ENCODE measurements at regions not wholly inside any gene's neighbourhood (a gene's known extent, or its start where the extent isn't known, plus 50 kb on each side); places are given as distances from the start of the nearest gene placed in this dataset.

- TF ChIP-seq TAF1 (IDR thresholded peaks at IDR 0.05; ENCODE audit: low read depth) (no peak), TCF12 (IDR thresholded peaks at IDR 0.05; ENCODE audit: low read depth) (no peak)
These were observed 65.5 kb upstream of the TAF11L2 start for GRCh38 chr5:17432569-17432968.

- TF ChIP-seq EGR1 (IDR thresholded peaks at IDR 0.05) = no peak
- TF ChIP-seq MAX (IDR thresholded peaks at IDR 0.05) = no peak
- TF ChIP-seq USF1 (IDR thresholded peaks at IDR 0.05) = no peak
- no peak for TF ChIP-seq CEBPB (IDR thresholded peaks at IDR 0.05)
- no peak for TF ChIP-seq CREB1 (IDR thresholded peaks at IDR 0.05; ENCODE audit: low read depth)
- no peak for TF ChIP-seq EP300 (IDR thresholded peaks at IDR 0.05; ENCODE audit: borderline replicate concordance)
- no peak for TF ChIP-seq NFIC (IDR thresholded peaks at IDR 0.05)
- no peak for TF ChIP-seq YY1 (IDR thresholded peaks at IDR 0.05; ENCODE audit: low read depth)
- no peak for TF ChIP-seq RAD21 (IDR thresholded peaks at IDR 0.05; ENCODE audit: low read depth)
- TF ChIP-seq ZBTB7A (IDR thresholded peaks at IDR 0.05; ENCODE audit: low read depth) = no peak
- TF ChIP-seq TEAD4 (IDR thresholded peaks at IDR 0.05) = no peak
- no peak for TF ChIP-seq TCF12 (IDR thresholded peaks at IDR 0.05; ENCODE audit: low read depth)
- no peak for TF ChIP-seq FOXM1 (IDR thresholded peaks at IDR 0.05; ENCODE audit: borderline replicate concordance, low read depth)
- TF ChIP-seq REST (IDR thresholded peaks at IDR 0.05; ENCODE audit: low read depth) = no peak
- TF ChIP-seq TAF1 (IDR thresholded peaks at IDR 0.05; ENCODE audit: low read depth) = no peak
These were observed 64.6 kb upstream of the TAF11L2 start for GRCh38 chr5:17433406-17433805.

- TF ChIP-seq USF1 (IDR thresholded peaks at IDR 0.05) (no peak), TCF12 (IDR thresholded peaks at IDR 0.05; ENCODE audit: low read depth) (no peak), MAX (IDR thresholded peaks at IDR 0.05) (no peak), EP300 (IDR thresholded peaks at IDR 0.05; ENCODE audit: borderline replicate concordance) (no peak), YY1 (IDR thresholded peaks at IDR 0.05; ENCODE audit: low read depth) (no peak), RAD21 (IDR thresholded peaks at IDR 0.05; ENCODE audit: low read depth) (no peak), FOXM1 (IDR thresholded peaks at IDR 0.05; ENCODE audit: borderline replicate concordance, low read depth) (no peak), EGR1 (IDR thresholded peaks at IDR 0.05) (no peak), ZBTB7A (IDR thresholded peaks at IDR 0.05; ENCODE audit: low read depth) (no peak), CREB1 (IDR thresholded peaks at IDR 0.05; ENCODE audit: low read depth) (no peak), CEBPB (IDR thresholded peaks at IDR 0.05) (no peak), TAF1 (IDR thresholded peaks at IDR 0.05; ENCODE audit: low read depth) (no peak), TEAD4 (IDR thresholded peaks at IDR 0.05) (no peak), NFIC (IDR thresholded peaks at IDR 0.05) (no peak), REST (IDR thresholded peaks at IDR 0.05; ENCODE audit: low read depth) (no peak)
These were observed 63.0 kb upstream of the TAF11L2 start for GRCh38 chr5:17434982-17435381.

- TF ChIP-seq ZBTB7A (IDR thresholded peaks at IDR 0.05; ENCODE audit: low read depth) (no peak), CREB1 (IDR thresholded peaks at IDR 0.05; ENCODE audit: low read depth) (no peak), RAD21 (IDR thresholded peaks at IDR 0.05; ENCODE audit: low read depth) (no peak), USF1 (IDR thresholded peaks at IDR 0.05) (no peak), TEAD4 (IDR thresholded peaks at IDR 0.05) (no peak), MAX (IDR thresholded peaks at IDR 0.05) (no peak), CEBPB (IDR thresholded peaks at IDR 0.05) (no peak), TCF12 (IDR thresholded peaks at IDR 0.05; ENCODE audit: low read depth) (no peak), TAF1 (IDR thresholded peaks at IDR 0.05; ENCODE audit: low read depth) (no peak), YY1 (IDR thresholded peaks at IDR 0.05; ENCODE audit: low read depth) (no peak), EP300 (IDR thresholded peaks at IDR 0.05; ENCODE audit: borderline replicate concordance) (no peak), FOXM1 (IDR thresholded peaks at IDR 0.05; ENCODE audit: borderline replicate concordance, low read depth) (no peak), REST (IDR thresholded peaks at IDR 0.05; ENCODE audit: low read depth) (no peak), NFIC (IDR thresholded peaks at IDR 0.05) (no peak), EGR1 (IDR thresholded peaks at IDR 0.05) (no peak)
These were observed 61.7 kb upstream of the TAF11L2 start for GRCh38 chr5:17436350-17436749.

All from Ishikawa (cell line).